ENCODE measurements at regions not wholly inside any gene's neighbourhood (a gene's known extent, or its start where the extent isn't known, plus 50 kb on each side); places are given as distances from the start of the nearest gene placed in this dataset.

GRCh38 chr10:64102264-64102633 is 581.0 kb downstream of the REEP3 start:
- no peaks in the 10 kb centered on the region for H3K9me3 ChIP-seq (replicated peaks; ENCODE audit: control insufficient read depth, low read depth, low read length)
- WGBS (ENCODE audit: insufficient coverage), result no CpG with 5 or more reads among the region's 1 CpG
- H3K36me3 ChIP-seq (ENCODE audit: control insufficient read depth, insufficient read depth, low read length), result no peaks in the 10 kb centered on the region
- H3K4me3 ChIP-seq (ENCODE audit: low read length), result no peak overlapping the region
- DNase-seq, result no peak
- no peaks in the 10 kb centered on the region for H3K27me3 ChIP-seq (ENCODE audit: control insufficient read depth, insufficient read depth, low read length)
- no peak overlapping the region for H3K27ac ChIP-seq (ENCODE audit: low read length)
- H3K4me1 ChIP-seq (ENCODE audit: control insufficient read depth, insufficient read depth, low read length), result no peaks in the 10 kb centered on the region

- no peak overlapping the region for H3K27ac ChIP-seq (ENCODE audit: low read length)
- H3K4me1 ChIP-seq (ENCODE audit: control insufficient read depth, insufficient read depth, low read length), result no peaks in the 10 kb centered on the region
- H3K27me3 ChIP-seq (ENCODE audit: control insufficient read depth, insufficient read depth, low read length), result no peaks in the 10 kb centered on the region
- 60% methylated on average over 1 of the region's 2 CpGs for WGBS (ENCODE audit: insufficient coverage)
- H3K9me3 ChIP-seq (replicated peaks; ENCODE audit: control insufficient read depth, low read depth, low read length), result no peaks in the 10 kb centered on the region
- no peaks in the 10 kb centered on the region for H3K36me3 ChIP-seq (ENCODE audit: control insufficient read depth, insufficient read depth, low read length)
- DNase-seq, result no peak
- H3K4me3 ChIP-seq (ENCODE audit: low read length), result no peak overlapping the region
These were observed 581.7 kb downstream of the REEP3 start for GRCh38 chr10:64102916-64103315.

- H3K36me3 ChIP-seq (ENCODE audit: control insufficient read depth, insufficient read depth, low read length), result no peaks in the 10 kb centered on the region
- H3K4me1 ChIP-seq (ENCODE audit: control insufficient read depth, insufficient read depth, low read length), result no peaks in the 10 kb centered on the region
- no peak overlapping the region for H3K4me3 ChIP-seq (ENCODE audit: low read length)
- 60% methylated on average over 1 of the region's 6 CpGs for WGBS (ENCODE audit: insufficient coverage)
- H3K27me3 ChIP-seq (ENCODE audit: control insufficient read depth, insufficient read depth, low read length), result no peaks in the 10 kb centered on the region
- no peak for DNase-seq
- no peaks in the 10 kb centered on the region for H3K9me3 ChIP-seq (replicated peaks; ENCODE audit: control insufficient read depth, low read depth, low read length)
- H3K27ac ChIP-seq (ENCODE audit: low read length), result no peak overlapping the region
These were observed 582.7 kb downstream of the REEP3 start for GRCh38 chr10:64103750-64104470.

DNA sequence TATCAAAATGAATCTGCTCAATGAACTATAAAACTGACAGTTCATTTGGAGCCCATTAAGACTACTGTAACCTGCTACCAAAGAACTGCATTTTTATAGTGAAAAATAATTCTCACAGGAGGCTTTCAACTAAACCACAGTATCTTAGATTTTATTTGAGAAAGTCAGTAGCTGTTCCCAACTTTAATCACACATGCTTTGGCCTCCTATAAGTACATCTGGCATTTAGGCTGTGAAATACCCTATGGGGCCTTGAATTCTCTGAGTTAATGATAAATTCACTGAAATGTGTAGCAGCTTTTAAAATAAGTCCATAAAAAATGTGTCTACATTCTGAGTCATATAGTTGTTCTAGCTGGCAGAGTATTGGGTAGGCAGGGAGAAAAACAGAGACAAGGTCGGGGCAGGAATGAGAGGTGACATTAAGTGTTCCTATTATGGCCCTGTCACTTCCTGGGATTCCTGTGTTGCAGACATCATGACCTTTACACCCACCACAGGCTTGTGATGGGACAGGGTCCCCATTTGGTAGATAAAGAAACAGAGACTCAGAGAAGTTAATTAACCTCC is 588.8 kb downstream of the REEP3 start:
- H3K9me3 ChIP-seq (replicated peaks; ENCODE audit: control insufficient read depth, low read depth, low read length), result no peaks in the 10 kb centered on the region

GRCh38 chr10:64112701-64113355 is 591.6 kb downstream of the REEP3 start:
- no peaks in the 10 kb centered on the region for H3K36me3 ChIP-seq (ENCODE audit: control insufficient read depth, insufficient read depth, low read length)
- no peaks in the 10 kb centered on the region for H3K27me3 ChIP-seq (ENCODE audit: control insufficient read depth, insufficient read depth, low read length)
- no peak overlapping the region for H3K27ac ChIP-seq (ENCODE audit: low read length)
- H3K9me3 ChIP-seq (replicated peaks; ENCODE audit: control insufficient read depth, low read depth, low read length), result no peaks in the 10 kb centered on the region
- no peak overlapping the region for H3K4me3 ChIP-seq (ENCODE audit: low read length)
- WGBS (ENCODE audit: insufficient coverage), result no CpG with 5 or more reads among the region's 2 CpGs
- no peak for DNase-seq
- no peaks in the 10 kb centered on the region for H3K4me1 ChIP-seq (ENCODE audit: control insufficient read depth, insufficient read depth, low read length)

More for the DNA sequence above, 588.8 kb downstream of the REEP3 start:
- Histone ChIP-seq H3K27ac (ENCODE audit: low read length) (no peak overlapping the region), H3K36me3 (ENCODE audit: control insufficient read depth, insufficient read depth, low read length) (no peaks in the 10 kb centered on the region), H3K4me3 (ENCODE audit: low read length) (no peak overlapping the region), H3K27me3 (ENCODE audit: control insufficient read depth, insufficient read depth, low read length) (no peaks in the 10 kb centered on the region), H3K4me1 (ENCODE audit: control insufficient read depth, insufficient read depth, low read length) (no peaks in the 10 kb centered on the region)
- no CpG with 5 or more reads among the region's 1 CpG for WGBS (ENCODE audit: insufficient coverage)
- no peak for DNase-seq

- no peak for DNase-seq
- 90% methylated on average over 2 of the region's 6 CpGs for WGBS (ENCODE audit: insufficient coverage)
- no peak overlapping the region for H3K27ac ChIP-seq (ENCODE audit: low read length)
- H3K27me3 ChIP-seq (ENCODE audit: control insufficient read depth, insufficient read depth, low read length), result no peaks in the 10 kb centered on the region
- H3K9me3 ChIP-seq (replicated peaks; ENCODE audit: control insufficient read depth, low read depth, low read length), result no peaks in the 10 kb centered on the region
- no peaks in the 10 kb centered on the region for H3K36me3 ChIP-seq (ENCODE audit: control insufficient read depth, insufficient read depth, low read length)
- no peaks in the 10 kb centered on the region for H3K4me1 ChIP-seq (ENCODE audit: control insufficient read depth, insufficient read depth, low read length)
- H3K4me3 ChIP-seq (ENCODE audit: low read length), result no peak overlapping the region
These were observed 592.2 kb downstream of the REEP3 start for GRCh38 chr10:64113375-64113774.

DNA sequence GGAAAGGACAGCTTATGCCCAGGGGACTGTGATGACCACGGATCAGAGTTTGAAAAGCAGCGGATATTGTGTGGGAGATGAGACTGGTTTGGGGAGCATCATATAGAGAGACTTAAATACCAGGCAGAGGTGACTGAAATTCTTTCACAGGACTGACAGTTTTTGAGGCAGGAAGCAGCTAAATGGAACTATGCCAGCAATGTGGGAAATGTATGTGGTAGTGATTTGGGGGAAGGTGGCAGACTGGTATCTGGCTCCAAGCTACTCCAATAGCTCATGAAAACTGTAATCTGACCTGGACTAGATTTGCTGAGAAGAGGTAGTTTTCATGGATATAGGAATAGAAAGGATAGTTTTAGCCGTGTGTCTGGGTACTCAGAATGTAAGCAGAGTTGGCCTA is 592.6 kb downstream of the REEP3 start:
- Histone ChIP-seq H3K27me3 (ENCODE audit: control insufficient read depth, insufficient read depth, low read length) (no peaks in the 10 kb centered on the region), H3K4me3 (ENCODE audit: low read length) (no peak overlapping the region), H3K9me3 (replicated peaks; ENCODE audit: control insufficient read depth, low read depth, low read length) (no peaks in the 10 kb centered on the region), H3K4me1 (ENCODE audit: control insufficient read depth, insufficient read depth, low read length) (no peaks in the 10 kb centered on the region), H3K36me3 (ENCODE audit: control insufficient read depth, insufficient read depth, low read length) (no peaks in the 10 kb centered on the region), H3K27ac (ENCODE audit: low read length) (no peak overlapping the region)
- WGBS (ENCODE audit: insufficient coverage), result 56% methylated on average over 3 of the region's 3 CpGs
- no peak for DNase-seq

DNA sequence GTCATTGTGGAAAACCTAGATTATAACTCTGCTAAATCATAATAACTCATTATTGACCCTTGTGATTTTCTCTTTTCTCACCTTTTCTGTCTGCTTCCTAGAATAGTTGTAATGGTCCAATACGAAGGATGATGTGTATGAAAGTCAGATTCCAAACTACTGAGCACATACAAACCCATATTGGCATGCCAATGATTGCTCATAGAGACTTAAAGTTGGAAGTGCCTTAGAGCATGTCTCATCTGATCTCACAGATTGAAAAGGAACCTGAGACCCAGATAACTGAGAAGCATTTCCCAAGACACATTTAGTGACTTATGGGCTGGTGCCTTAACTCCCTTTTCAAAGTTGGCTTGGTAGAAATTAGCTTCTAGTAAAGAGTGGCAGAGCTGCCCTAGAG is 594.3 kb downstream of the REEP3 start:
- H3K4me1 ChIP-seq (ENCODE audit: control insufficient read depth, insufficient read depth, low read length), result no peaks in the 10 kb centered on the region
- DNase-seq, result no peak
- no peak overlapping the region for H3K27ac ChIP-seq (ENCODE audit: low read length)
- WGBS (ENCODE audit: insufficient coverage), result no CpG with 5 or more reads among the region's 1 CpG
- no peaks in the 10 kb centered on the region for H3K36me3 ChIP-seq (ENCODE audit: control insufficient read depth, insufficient read depth, low read length)
- no peaks in the 10 kb centered on the region for H3K27me3 ChIP-seq (ENCODE audit: control insufficient read depth, insufficient read depth, low read length)
- no peaks in the 10 kb centered on the region for H3K9me3 ChIP-seq (replicated peaks; ENCODE audit: control insufficient read depth, low read depth, low read length)
- no peak overlapping the region for H3K4me3 ChIP-seq (ENCODE audit: low read length)

DNA sequence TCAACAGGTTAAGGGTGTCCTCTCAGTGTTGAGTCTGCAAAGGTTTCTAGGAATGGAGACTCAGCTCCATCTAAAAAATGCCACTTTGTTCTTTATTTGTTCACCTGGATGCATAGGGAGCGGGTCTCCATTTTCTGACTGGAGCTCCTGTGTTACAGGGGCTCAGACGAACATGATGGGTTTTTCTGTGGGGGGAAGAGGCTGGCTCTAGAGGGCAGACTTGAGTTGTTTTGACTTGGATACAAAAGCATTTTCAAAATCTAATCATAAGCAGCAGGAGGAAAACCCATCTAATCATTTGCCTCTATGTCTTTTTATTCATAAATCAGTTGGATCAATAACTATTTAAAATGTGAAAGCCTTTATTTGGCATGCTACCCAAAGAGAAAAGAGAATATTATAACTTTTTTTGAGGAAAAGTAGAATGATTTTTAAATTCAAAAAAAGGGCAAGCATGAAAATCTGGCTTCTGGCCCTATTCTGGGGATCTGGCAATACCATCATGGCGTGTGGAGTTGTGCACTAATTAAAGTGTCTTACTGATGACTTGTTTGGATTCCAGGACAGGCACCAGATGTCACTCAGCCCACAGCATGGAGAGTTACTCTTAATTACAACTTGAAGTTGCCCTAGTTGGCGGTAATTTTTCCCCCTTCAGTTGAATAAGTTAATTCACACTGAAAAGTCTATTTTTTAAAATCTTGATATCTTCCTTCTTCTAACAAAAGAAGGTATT is 594.9 kb downstream of the REEP3 start:
- peak; percentile 20 for DNase-seq
- H3K27me3 ChIP-seq (ENCODE audit: control insufficient read depth, insufficient read depth, low read length), result no peaks in the 10 kb centered on the region
- H3K4me1 ChIP-seq (ENCODE audit: control insufficient read depth, insufficient read depth, low read length), result no peaks in the 10 kb centered on the region
- no peak overlapping the region for H3K27ac ChIP-seq (ENCODE audit: low read length)
- no CpG with 5 or more reads among the region's 4 CpGs for WGBS (ENCODE audit: insufficient coverage)
- no peak overlapping the region for H3K4me3 ChIP-seq (ENCODE audit: low read length)
- H3K36me3 ChIP-seq (ENCODE audit: control insufficient read depth, insufficient read depth, low read length), result no peaks in the 10 kb centered on the region
- no peaks in the 10 kb centered on the region for H3K9me3 ChIP-seq (replicated peaks; ENCODE audit: control insufficient read depth, low read depth, low read length)

DNA sequence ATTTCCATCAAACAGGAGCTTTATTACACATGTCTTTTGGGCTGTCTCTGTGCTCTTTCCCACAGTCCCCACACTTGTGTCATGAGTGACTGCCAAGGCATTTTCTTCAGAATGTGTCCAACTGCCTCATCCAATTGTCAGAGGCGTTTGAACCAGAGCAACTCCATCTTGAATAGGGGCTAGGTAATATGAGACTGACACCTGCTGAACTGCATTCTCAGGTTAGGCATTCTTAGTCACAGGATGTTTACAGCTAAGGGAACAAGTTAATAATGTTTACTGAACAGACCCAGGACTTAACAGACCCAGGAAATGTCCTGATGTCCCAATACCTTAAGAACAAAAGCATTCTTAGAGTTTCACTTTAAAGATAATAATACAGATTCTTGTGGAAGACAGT is 595.5 kb downstream of the REEP3 start:
- Histone ChIP-seq H3K4me3 (ENCODE audit: low read length) (no peak overlapping the region), H3K4me1 (ENCODE audit: control insufficient read depth, insufficient read depth, low read length) (no peaks in the 10 kb centered on the region), H3K9me3 (replicated peaks; ENCODE audit: control insufficient read depth, low read depth, low read length) (no peaks in the 10 kb centered on the region), H3K27ac (ENCODE audit: low read length) (no peak overlapping the region), H3K36me3 (ENCODE audit: control insufficient read depth, insufficient read depth, low read length) (no peaks in the 10 kb centered on the region), H3K27me3 (ENCODE audit: control insufficient read depth, insufficient read depth, low read length) (no peaks in the 10 kb centered on the region)
- WGBS (ENCODE audit: insufficient coverage), result 63% methylated on average over 1 of the region's 1 CpG
- no peak for DNase-seq
